CD14-positive monocyte (primary cell): ENCODE measurements at regions not wholly inside any gene's neighbourhood (a gene's known extent, or its start where the extent isn't known, plus 50 kb on each side); places are given as distances from the start of the nearest gene placed in this dataset.

Source experiments
- DNase-seq, 3 donors: peaks; one replicate each; pipeline ENCODE4 v3.0.0-alpha.2; 2011 to 2022
- H2AFZ ChIP-seq: 2 replicates; pipeline ENCODE4 v1.6.0; 2012; ENCODE audit warnings: mild to moderate bottlenecking, low read depth, low read length, inconsistent platforms; ENCODE audit not compliant: insufficient read depth, poor library complexity, severe bottlenecking
- H3K27ac ChIP-seq, 2 donors: 1 replicate in 1 of 2; 2 replicates in 1 of 2; pipeline ENCODE4 v1.5.1; 2012 to 2013; ENCODE audit warnings: low read length in 2 of 2, control low read depth in 1 of 2, inconsistent platforms in 1 of 2, low read depth in 1 of 2, mild to moderate bottlenecking in 1 of 2
- H3K27me3 ChIP-seq, 2 donors: one replicate each; pipeline versions ENCODE4 v1.6.0 to v1.6.1; 2011 to 2013; ENCODE audit warnings: low read length in 2 of 2; ENCODE audit not compliant: control insufficient read depth in 2 of 2, insufficient read depth in 2 of 2
- H3K36me3 ChIP-seq, 2 donors: replicated peaks in 1 of 2; 1 replicate in 1 of 2; 2 replicates in 1 of 2; pipeline versions ENCODE4 v1.5.1 to v1.6.1; 2012 to 2013; ENCODE audit warnings: low read length in 2 of 2, control low read depth in 1 of 2, inconsistent platforms in 1 of 2, mild to moderate bottlenecking in 1 of 2; ENCODE audit not compliant: insufficient read depth in 2 of 2, control insufficient read depth in 1 of 2
- H3K4me1 ChIP-seq, 2 donors: 1 replicate in 1 of 2; 2 replicates in 1 of 2; pipeline versions ENCODE4 v1.5.1 to v1.6.1; 2012 to 2013; ENCODE audit warnings: low read length in 2 of 2, control low read depth in 1 of 2, inconsistent platforms in 1 of 2, mild to moderate bottlenecking in 1 of 2, moderate library complexity in 1 of 2; ENCODE audit not compliant: insufficient read depth in 2 of 2, control insufficient read depth in 1 of 2
- H3K4me2 ChIP-seq: replicated peaks from 2 replicates; pipeline ENCODE3; 2012; ENCODE audit warnings: low read length, moderate library complexity, mild to moderate bottlenecking; ENCODE audit not compliant: poor library complexity, severe bottlenecking; ENCODE audit errors: extremely low read depth
- H3K4me3 ChIP-seq, 3 experiments: fragments of 200-600 bp in 1 of 3; sonication (generic) in 1 of 3; replicated peaks in 1 of 3; 1 replicate in 2 of 3; 2 replicates in 1 of 3; pipeline ENCODE4 v1.5.1; 2011 to 2013; ENCODE audit warnings: low read length in 3 of 3, mild to moderate bottlenecking in 3 of 3, control low read depth in 2 of 3, low read depth in 2 of 3, inconsistent platforms in 1 of 3, moderate library complexity in 1 of 3
- H3K79me2 ChIP-seq: 2 replicates; pipeline ENCODE4 v1.6.0; 2012; ENCODE audit warnings: mild to moderate bottlenecking, control low read depth, inconsistent platforms, low read length, moderate library complexity; ENCODE audit not compliant: insufficient read depth
- H3K9ac ChIP-seq: 2 replicates; pipeline ENCODE4 v1.6.0; 2017; ENCODE audit warnings: low read length, mild to moderate bottlenecking; ENCODE audit not compliant: insufficient read depth, poor library complexity, severe bottlenecking
- H3K9me3 ChIP-seq, 2 donors: replicated peaks in 1 of 2; 1 replicate in 1 of 2; 2 replicates in 1 of 2; pipeline versions ENCODE4 v1.5.1 to v1.6.1; 2012 to 2013; ENCODE audit warnings: low read length in 2 of 2, control low read depth in 1 of 2; ENCODE audit not compliant: control insufficient read depth in 1 of 2, insufficient read depth in 1 of 2
- H4K20me1 ChIP-seq: 2 replicates; pipeline ENCODE4 v1.6.0; 2012; ENCODE audit warnings: mild to moderate bottlenecking, low read length, control low read depth, moderate library complexity; ENCODE audit not compliant: insufficient read depth
- H3K27ac Mint-ChIP-seq, 7 donors: one replicate each; pipeline ENCODE4 v1.8.0; 2020; ENCODE audit warnings: mild to moderate bottlenecking in 7 of 7, mixed read lengths in 7 of 7, moderate library complexity in 6 of 7, inconsistent platforms in 2 of 7
- H3K27me3 Mint-ChIP-seq, 3 donors: one replicate each; pipeline ENCODE4 v1.8.0; 2021 to 2022; ENCODE audit warnings: low read depth in 3 of 3, mild to moderate bottlenecking in 3 of 3, mixed read lengths in 3 of 3, moderate library complexity in 3 of 3, inconsistent platforms in 1 of 3
- H3K36me3 Mint-ChIP-seq, 2 donors: one replicate each; pipeline ENCODE4 v1.8.0; 2020; ENCODE audit warnings: mixed read lengths in 2 of 2, inconsistent platforms in 1 of 2, mild to moderate bottlenecking in 1 of 2
- H3K4me1 Mint-ChIP-seq: one replicate; pipeline ENCODE4 v1.8.0; 2020; ENCODE audit warnings: mild to moderate bottlenecking, mixed read lengths
- H3K4me3 Mint-ChIP-seq, 2 donors: one replicate each; pipeline ENCODE4 v1.8.0; 2020; ENCODE audit warnings: mild to moderate bottlenecking in 2 of 2, mixed read lengths in 2 of 2, moderate library complexity in 1 of 2
- H3K9me3 Mint-ChIP-seq, 7 donors: one replicate each; pipeline ENCODE4 v1.8.0; 2020 to 2022; ENCODE audit warnings: mixed read lengths in 7 of 7, mild to moderate bottlenecking in 6 of 7, moderate library complexity in 6 of 7, inconsistent platforms in 2 of 7
- WGBS: methylation state at CpG from one replicate; pipeline ENCODE4 v1.1.5; 2013; ENCODE audit warnings: missing lambda C conversion rate; ENCODE audit not compliant: insufficient coverage; 5-methylcytosine and 5-hydroxymethylcytosine counted together
- intact Hi-C, 2 donors: fragments of 100-400 bp; cut with micrococcal nuclease; formaldehyde crosslinking; loops; one replicate each; pipeline versions ENCODE4 v1.15.0 to v1.15.1; 2023
- TF ChIP-seq, protein P1 (sequence below): fragments of 200-600 bp; IDR thresholded peaks from one replicate; pipeline ENCODE4 v1.8.0; 2022; ENCODE audit warnings: antibody characterized with exemption, mild to moderate bottlenecking

GRCh38 chr11:86175191-86175590 is 69.4 kb upstream of the EED start:
- Histone ChIP-seq H3K79me2 (no peaks in the 10 kb centered on the region), H4K20me1 (no peaks in the 10 kb centered on the region), H3K4me2 (no peak overlapping the region), H3K9ac (no peak overlapping the region), H3K36me3 (no peaks in the 10 kb centered on the region), H3K4me3 (no peak overlapping the region), H3K27me3 (no peaks in the 10 kb centered on the region), H3K9me3 (no peaks in the 10 kb centered on the region), H3K27ac (no peak overlapping the region), H2AFZ (no peak overlapping the region), H3K4me1 (peaks cover 68% of the 10 kb centered on the region in 2 donors)
- TF ChIP-seq, protein P1, sequence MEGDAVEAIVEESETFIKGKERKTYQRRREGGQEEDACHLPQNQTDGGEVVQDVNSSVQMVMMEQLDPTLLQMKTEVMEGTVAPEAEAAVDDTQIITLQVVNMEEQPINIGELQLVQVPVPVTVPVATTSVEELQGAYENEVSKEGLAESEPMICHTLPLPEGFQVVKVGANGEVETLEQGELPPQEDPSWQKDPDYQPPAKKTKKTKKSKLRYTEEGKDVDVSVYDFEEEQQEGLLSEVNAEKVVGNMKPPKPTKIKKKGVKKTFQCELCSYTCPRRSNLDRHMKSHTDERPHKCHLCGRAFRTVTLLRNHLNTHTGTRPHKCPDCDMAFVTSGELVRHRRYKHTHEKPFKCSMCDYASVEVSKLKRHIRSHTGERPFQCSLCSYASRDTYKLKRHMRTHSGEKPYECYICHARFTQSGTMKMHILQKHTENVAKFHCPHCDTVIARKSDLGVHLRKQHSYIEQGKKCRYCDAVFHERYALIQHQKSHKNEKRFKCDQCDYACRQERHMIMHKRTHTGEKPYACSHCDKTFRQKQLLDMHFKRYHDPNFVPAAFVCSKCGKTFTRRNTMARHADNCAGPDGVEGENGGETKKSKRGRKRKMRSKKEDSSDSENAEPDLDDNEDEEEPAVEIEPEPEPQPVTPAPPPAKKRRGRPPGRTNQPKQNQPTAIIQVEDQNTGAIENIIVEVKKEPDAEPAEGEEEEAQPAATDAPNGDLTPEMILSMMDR: no peak
- H3K9me3 Mint-ChIP-seq: no peaks in the 10 kb centered on the region
- peaks cover 2% of the 10 kb centered on the region for H3K4me1 Mint-ChIP-seq
- H3K27ac Mint-ChIP-seq: peak overlapping the region in 5 of 7 donors; percentile 50 to 79 (median 68)
- no peak overlapping the region for H3K4me3 Mint-ChIP-seq
- 100% methylated on average over 1 of the region's 1 CpG for WGBS
- DNase-seq: no peak
- peaks cover 0 to 3% of the 10 kb centered on the region in 2 donors for H3K36me3 Mint-ChIP-seq
- H3K27me3 Mint-ChIP-seq: peaks cover 0 to 4% (median 4%) of the 10 kb centered on the region in 3 donors
- intact Hi-C loops: loop anchor here (5.0 kb wide), 2 partner anchors 33 to 42 kb away; no protein-coding TSS in a partner anchor

DNA sequence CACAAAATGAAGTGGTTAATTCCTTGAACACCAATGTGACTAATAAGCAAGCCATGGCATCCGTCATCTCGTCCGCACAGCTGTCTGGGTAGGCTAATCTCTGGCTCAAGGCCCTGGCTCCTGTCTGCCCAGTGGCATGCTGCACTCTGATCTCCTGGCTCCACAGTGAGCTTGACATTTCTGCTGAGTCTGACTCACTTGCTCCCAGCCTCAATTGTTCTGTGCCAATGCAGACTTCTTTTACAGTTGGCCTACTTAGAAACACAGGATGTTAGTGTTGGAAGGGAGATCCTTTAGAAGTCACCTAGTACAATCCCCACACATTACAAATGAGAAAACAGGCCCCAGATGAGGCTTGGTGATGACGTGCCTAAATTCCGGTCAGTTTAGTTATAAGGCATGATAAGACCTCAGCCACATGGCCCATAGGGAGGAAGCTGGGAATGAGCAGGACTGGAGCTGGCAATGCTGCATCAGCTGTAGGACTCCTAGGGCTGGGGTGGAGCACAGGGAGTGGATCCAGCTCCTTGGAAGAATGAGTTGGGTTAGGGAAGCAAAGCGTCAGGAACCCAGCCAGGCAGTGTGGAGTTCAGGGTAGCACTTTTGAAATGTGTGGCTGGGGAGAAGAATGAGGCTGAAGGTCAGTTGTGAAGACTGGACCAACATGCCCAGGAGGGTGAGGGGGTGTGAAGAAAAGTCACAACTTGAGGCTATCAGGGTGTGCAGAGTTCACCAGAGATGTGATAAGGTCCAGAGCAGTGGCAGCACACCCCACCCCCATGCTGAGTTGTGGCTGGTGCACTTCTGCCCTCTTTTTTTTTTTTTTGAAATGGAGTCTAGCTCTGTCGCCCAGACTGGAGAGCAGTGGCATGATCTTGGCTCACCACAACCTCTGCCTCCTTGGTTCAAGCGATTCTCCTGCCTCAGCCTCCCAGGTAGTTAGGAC is 70.2 kb upstream of the EED start:
- Mint-ChIP-seq H3K36me3 (peaks cover 0 to 3% of the 10 kb centered on the region in 2 donors), H3K4me3 (no peak overlapping the region), H3K4me1 (peaks cover 2% of the 10 kb centered on the region), H3K9me3 (no peaks in the 10 kb centered on the region), H3K27ac (peak overlapping the region in 1 of 7 donors; percentile 70), H3K27me3 (peaks cover 0 to 4% (median 4%) of the 10 kb centered on the region in 3 donors)
- no peaks in the 10 kb centered on the region for H3K9me3 ChIP-seq
- H3K27ac ChIP-seq: no peak overlapping the region
- no peak overlapping the region for H3K4me2 ChIP-seq
- TF ChIP-seq, protein P1: no peak
- no peak overlapping the region for H3K9ac ChIP-seq
- no peaks in the 10 kb centered on the region for H4K20me1 ChIP-seq
- H3K27me3 ChIP-seq: no peaks in the 10 kb centered on the region
- H3K4me3 ChIP-seq: no peak overlapping the region
- peaks cover 60% of the 10 kb centered on the region in 2 donors for H3K4me1 ChIP-seq
- intact Hi-C loops: loop anchor here (5.0 kb wide), 2 partner anchors 32 to 43 kb away; no protein-coding TSS in a partner anchor
- DNase-seq: no peak
- 95% methylated on average over 8 of the region's 8 CpGs for WGBS
- H3K79me2 ChIP-seq: no peaks in the 10 kb centered on the region
- H3K36me3 ChIP-seq: no peaks in the 10 kb centered on the region
- H2AFZ ChIP-seq: no peak overlapping the region
